Adrenal gland (tissue), 5 donors: ENCODE measurements at regions not wholly inside any gene's neighbourhood (a gene's known extent, or its start where the extent isn't known, plus 50 kb on each side); places are given as distances from the start of the nearest gene placed in this dataset.
A peak's percentile ranks its signal among the peaks of the same experiment; 100 is the strongest.

Experiments used
- CTCF ChIP-seq, 6 experiments: fragments of 450-650 bp in 4 of 6; fragments of 200-600 bp in 2 of 6; sonication (generic) in 1 of 6; IDR thresholded peaks; 1 replicate in 5 of 6; 2 replicates in 1 of 6; pipeline versions ENCODE4 v1.5.1 to v1.8.0; 2016 to 2021; ENCODE audit warnings: antibody characterized with exemption in 6 of 6, mild to moderate bottlenecking in 2 of 6, moderate library complexity in 1 of 6
- POLR2A ChIP-seq, 2 donors: fragments of 450-650 bp; IDR thresholded peaks; one replicate each; pipeline ENCODE4 v1.6.1; 2017; ENCODE audit warnings: antibody characterized with exemption in 2 of 2, mild to moderate bottlenecking in 2 of 2, moderate library complexity in 1 of 2
- donor health status: DM: no; HTN: no; CAD: no.

GRCh38 chr3:25033407-25034029 lies 394.5 kb upstream of the RARB start:
- peak; percentile 21 to 54 (median 41) for TF ChIP-seq CTCF (IDR thresholded peaks at IDR 0.05)
- TF ChIP-seq POLR2A (IDR thresholded peaks at IDR 0.05), result no peak
